ENCODE measurements at regions not wholly inside any gene's neighbourhood (a gene's known extent, or its start where the extent isn't known, plus 50 kb on each side); places are given as distances from the start of the nearest gene placed in this dataset.

- Histone ChIP-seq H3K9me3 (ENCODE audit: low read length) (no peaks in the 10 kb centered on the region), H3K4me2 (ENCODE audit: low read length) (no peak overlapping the region), H3K9ac (ENCODE audit: low read length) (no peak overlapping the region), H3F3A (ENCODE audit: insufficient read depth, low read length, poor library complexity, severe bottlenecking) (no peaks in the 10 kb centered on the region), H3K9me2 (ENCODE audit: insufficient read depth, low read length) (no peaks in the 10 kb centered on the region), H3K27me3 (ENCODE audit: insufficient read depth, low read depth, low read length) (no peaks in the 10 kb centered on the region), H4K20me1 (ENCODE audit: insufficient read depth) (no peaks in the 10 kb centered on the region), H2AFZ (ENCODE audit: low read depth, low read length) (no peak overlapping the region), H3K36me3 (ENCODE audit: insufficient read depth, low read length) (peaks cover 6% of the 10 kb centered on the region), H3K27ac (ENCODE audit: low read length) (no peak overlapping the region), H3K4me3 (ENCODE audit: low read length) (no peak overlapping the region), H3K79me2 (replicated peaks; ENCODE audit: insufficient read depth, low read length) (no peaks in the 10 kb centered on the region)
- TF ChIP-seq POLR2AphosphoS5 (IDR thresholded peaks at IDR 0.05) (no peak), MXI1 (conservative IDR thresholded peaks at IDR 0.05; ENCODE audit: poor library complexity, severe bottlenecking) (no peak), RAD21 (conservative IDR thresholded peaks at IDR 0.05) (no peak), EZH2 (IDR thresholded peaks at IDR 0.05; ENCODE audit: borderline replicate concordance, insufficient read depth, low read length, poor library complexity, severe bottlenecking) (no peak), CTCF (IDR thresholded peaks at IDR 0.05; ENCODE audit: poor library complexity, severe bottlenecking) (no peak), EP300 (conservative IDR thresholded peaks at IDR 0.05; ENCODE audit: poor library complexity, severe bottlenecking) (no peak), SMC3 (conservative IDR thresholded peaks at IDR 0.05; ENCODE audit: poor library complexity) (no peak), REST (IDR thresholded peaks at IDR 0.05; ENCODE audit: borderline replicate concordance) (no peak), TAF1 (IDR thresholded peaks at IDR 0.05; ENCODE audit: low read depth) (no peak)
Observed at GRCh38 chr14:71728386-71728785, 203.8 kb upstream of the RGS6 start.

- no peaks in the 10 kb centered on the region for H3K79me2 ChIP-seq (replicated peaks; ENCODE audit: insufficient read depth, low read length)
- TF ChIP-seq SMC3 (conservative IDR thresholded peaks at IDR 0.05; ENCODE audit: poor library complexity) (no peak), CTCF (IDR thresholded peaks at IDR 0.05; ENCODE audit: poor library complexity, severe bottlenecking) (no peak), RAD21 (conservative IDR thresholded peaks at IDR 0.05) (no peak), EP300 (conservative IDR thresholded peaks at IDR 0.05; ENCODE audit: poor library complexity, severe bottlenecking) (no peak), POLR2AphosphoS5 (IDR thresholded peaks at IDR 0.05) (no peak), MXI1 (conservative IDR thresholded peaks at IDR 0.05; ENCODE audit: poor library complexity, severe bottlenecking) (no peak), REST (IDR thresholded peaks at IDR 0.05; ENCODE audit: borderline replicate concordance) (no peak)
- no peak overlapping the region for H3K4me3 ChIP-seq (ENCODE audit: low read length)
- no peak overlapping the region for H3K9ac ChIP-seq (ENCODE audit: low read length)
- no peak overlapping the region for H2AFZ ChIP-seq (ENCODE audit: low read depth, low read length)
- H3K4me2 ChIP-seq (ENCODE audit: low read length) = no peak overlapping the region
- no peak overlapping the region for H3K27ac ChIP-seq (ENCODE audit: low read length)
- no peaks in the 10 kb centered on the region for H3K9me2 ChIP-seq (ENCODE audit: insufficient read depth, low read length)
- H3K27me3 ChIP-seq (ENCODE audit: insufficient read depth, low read depth, low read length) = no peaks in the 10 kb centered on the region
- H4K20me1 ChIP-seq (ENCODE audit: insufficient read depth) = no peaks in the 10 kb centered on the region
- no peaks in the 10 kb centered on the region for H3F3A ChIP-seq (ENCODE audit: insufficient read depth, low read length, poor library complexity, severe bottlenecking)
- peaks cover 5% of the 10 kb centered on the region for H3K36me3 ChIP-seq (ENCODE audit: insufficient read depth, low read length)
- H3K9me3 ChIP-seq (ENCODE audit: low read length) = no peaks in the 10 kb centered on the region
Observed at GRCh38 chr14:71729596-71729995, 202.6 kb upstream of the RGS6 start.
